Natural killer cell (primary cell): ENCODE measurements at regions not wholly inside any gene's neighbourhood (a gene's known extent, or its start where the extent isn't known, plus 50 kb on each side); places are given as distances from the start of the nearest gene placed in this dataset.

Source experiments
- ATAC-seq, 3 donors: fragments of 150-1000 bp in 2 of 3; fragments of 200-7000 bp in 1 of 3; cut with Tn5 transposase; 1 replicate in 1 of 3; 2 replicates in 2 of 3; pipeline ENCODE4 v1.10.0; 2021; ENCODE audit warnings: mild to moderate bottlenecking in 2 of 3, moderate library complexity in 2 of 3
- DNase-seq, 2 donors: peaks; one replicate each; pipeline versions ENCODE4 v3.0.0 to v3.0.0-alpha.2; 2013 to 2021; ENCODE audit warnings: mixed read lengths in 1 of 2
- H3K27ac ChIP-seq: one replicate; pipeline ENCODE4 v1.5.1; 2013; ENCODE audit warnings: mild to moderate bottlenecking, low read length
- H3K27me3 ChIP-seq: one replicate; pipeline ENCODE4 v1.6.1; 2013; ENCODE audit warnings: low read length; ENCODE audit not compliant: control insufficient read depth, insufficient read depth
- H3K36me3 ChIP-seq: one replicate; pipeline ENCODE4 v1.6.1; 2013; ENCODE audit warnings: low read length; ENCODE audit not compliant: control insufficient read depth, insufficient read depth
- H3K4me1 ChIP-seq: one replicate; pipeline ENCODE4 v1.6.1; 2013; ENCODE audit warnings: low read length; ENCODE audit not compliant: control insufficient read depth, insufficient read depth
- H3K4me3 ChIP-seq: one replicate; pipeline ENCODE4 v1.5.1; 2013; ENCODE audit warnings: low read length
- H3K9me3 ChIP-seq: one replicate; pipeline ENCODE4 v1.6.1; 2013; ENCODE audit warnings: low read length; ENCODE audit not compliant: control insufficient read depth, insufficient read depth
- H3K27ac Mint-ChIP-seq, 2 donors: one replicate each; pipeline ENCODE4 v1.8.0; 2022; ENCODE audit warnings: mild to moderate bottlenecking in 2 of 2, mixed read lengths in 2 of 2, moderate library complexity in 1 of 2
- H3K27me3 Mint-ChIP-seq, 2 donors: one replicate each; pipeline ENCODE4 v1.8.0; 2022; ENCODE audit warnings: low read depth in 2 of 2, mixed read lengths in 2 of 2
- H3K36me3 Mint-ChIP-seq: one replicate; pipeline ENCODE4 v1.8.0; 2022; ENCODE audit warnings: mixed read lengths
- H3K4me1 Mint-ChIP-seq, 2 donors: one replicate each; pipeline ENCODE4 v1.8.0; 2022; ENCODE audit warnings: mixed read lengths in 2 of 2
- H3K4me3 Mint-ChIP-seq: one replicate; pipeline ENCODE4 v1.8.0; 2022; ENCODE audit warnings: mild to moderate bottlenecking, moderate library complexity, mixed read lengths
- H3K9me3 Mint-ChIP-seq, 2 donors: one replicate each; pipeline ENCODE4 v1.8.0; 2022; ENCODE audit warnings: mixed read lengths in 2 of 2
- CTCF ChIP-seq: fragments of 200-600 bp; IDR thresholded peaks from one replicate; pipeline ENCODE4 v1.8.0; 2022; ENCODE audit warnings: antibody characterized with exemption
- WGBS: methylation state at CpG from one replicate; pipeline ENCODE4 v1.1.7; 2013; ENCODE audit warnings: missing lambda C conversion rate; ENCODE audit not compliant: insufficient coverage; 5-methylcytosine and 5-hydroxymethylcytosine counted together
- intact Hi-C: fragments of 100-400 bp; cut with micrococcal nuclease; formaldehyde crosslinking; loops from one replicate; pipeline ENCODE4 v1.14.2; 2022

GRCh38 chr1:8247811-8248436 is 70.0 kb upstream of the SLC45A1 start:
- Mint-ChIP-seq H3K27me3 (peaks cover 4 to 8% of the 10 kb centered on the region in 2 donors), H3K36me3 (no peaks in the 10 kb centered on the region), H3K4me1 (peaks cover 6% of the 10 kb centered on the region in 2 donors), H3K4me3 (no peak overlapping the region), H3K9me3 (no peaks in the 10 kb centered on the region), H3K27ac (no peak overlapping the region)
- intact Hi-C loops = no loop called here
- TF ChIP-seq CTCF = no peak
- no peaks in the 10 kb centered on the region for H3K27me3 ChIP-seq
- ATAC-seq = no peak
- DNase-seq = no peak
- no peaks in the 10 kb centered on the region for H3K36me3 ChIP-seq
- no peak overlapping the region for H3K27ac ChIP-seq
- WGBS = 95% methylated on average over 9 of the region's 10 CpGs
- no peak overlapping the region for H3K4me3 ChIP-seq
- H3K9me3 ChIP-seq = no peaks in the 10 kb centered on the region
- H3K4me1 ChIP-seq = no peaks in the 10 kb centered on the region

- H3K36me3 Mint-ChIP-seq = no peaks in the 10 kb centered on the region
- H3K4me3 Mint-ChIP-seq = no peak overlapping the region
- H3K4me3 ChIP-seq = no peak overlapping the region
- 72% methylated on average over 4 of the region's 4 CpGs for WGBS
- DNase-seq = no peak
- no peaks in the 10 kb centered on the region for H3K27me3 ChIP-seq
- no peak for ATAC-seq
- no peak overlapping the region for H3K27ac ChIP-seq
- H3K27me3 Mint-ChIP-seq = peaks cover 0 to 3% of the 10 kb centered on the region in 2 donors
- no peaks in the 10 kb centered on the region for H3K9me3 ChIP-seq
- no peak overlapping the region for H3K27ac Mint-ChIP-seq
- peaks cover 3% of the 10 kb centered on the region for H3K4me1 ChIP-seq
- no peak for TF ChIP-seq CTCF
- H3K4me1 Mint-ChIP-seq = peaks cover 0 to 7% of the 10 kb centered on the region in 2 donors
- no peaks in the 10 kb centered on the region for H3K36me3 ChIP-seq
- H3K9me3 Mint-ChIP-seq = no peaks in the 10 kb centered on the region
- intact Hi-C loops = no loop called here
Observed at GRCh38 chr1:8244304-8244703, 73.6 kb upstream of the SLC45A1 start.

- Mint-ChIP-seq H3K4me1 (peaks cover 0 to 7% of the 10 kb centered on the region in 2 donors), H3K36me3 (no peaks in the 10 kb centered on the region), H3K9me3 (no peaks in the 10 kb centered on the region), H3K27me3 (peaks cover 0 to 3% of the 10 kb centered on the region in 2 donors), H3K4me3 (no peak overlapping the region), H3K27ac (no peak overlapping the region)
- TF ChIP-seq CTCF = no peak
- DNase-seq (no peak), ATAC-seq (no peak)
- WGBS = 98% methylated on average over 4 of the region's 7 CpGs
- Histone ChIP-seq H3K27me3 (no peaks in the 10 kb centered on the region), H3K36me3 (no peaks in the 10 kb centered on the region), H3K4me3 (no peak overlapping the region), H3K9me3 (no peaks in the 10 kb centered on the region), H3K27ac (no peak overlapping the region), H3K4me1 (peaks cover 3% of the 10 kb centered on the region)
- intact Hi-C loops = no loop called here
Observed at GRCh38 chr1:8242498-8242897, 75.4 kb upstream of the SLC45A1 start.

- no peak for TF ChIP-seq CTCF
- ATAC-seq = no peak
- Histone ChIP-seq H3K27me3 (no peaks in the 10 kb centered on the region), H3K9me3 (no peaks in the 10 kb centered on the region), H3K4me3 (no peak overlapping the region), H3K36me3 (no peaks in the 10 kb centered on the region), H3K4me1 (peaks cover 3% of the 10 kb centered on the region), H3K27ac (no peak overlapping the region)
- intact Hi-C loops = no loop called here
- H3K4me1 Mint-ChIP-seq = peaks cover 0 to 7% of the 10 kb centered on the region in 2 donors
- H3K27ac Mint-ChIP-seq = no peak overlapping the region
- 51% methylated on average over 12 of the region's 14 CpGs for WGBS
- no peaks in the 10 kb centered on the region for H3K36me3 Mint-ChIP-seq
- no peak overlapping the region for H3K4me3 Mint-ChIP-seq
- H3K9me3 Mint-ChIP-seq = no peaks in the 10 kb centered on the region
- peaks cover 0 to 3% of the 10 kb centered on the region in 2 donors for H3K27me3 Mint-ChIP-seq
- no peak for DNase-seq
Observed at GRCh38 chr1:8241417-8242014, 76.4 kb upstream of the SLC45A1 start.
